Urothelium cell line (cell line): ENCODE measurements at regions not wholly inside any gene's neighbourhood (a gene's known extent, or its start where the extent isn't known, plus 50 kb on each side); places are given as distances from the start of the nearest gene placed in this dataset.
"Not testable (repeated sequence)": the region's sequence is repeated elsewhere in the genome, so short reads cannot be mapped to it uniquely, and the experiment has no call there.

Source experiments
- DNase-seq: peaks from one replicate; pipeline ENCODE4 v3.0.0; 2011; ENCODE audit warnings: low spot score, mixed read lengths
- FAIRE-seq: peaks from 2 replicates; lab custom pipeline; 2011; peaks lifted over from hg19 to GRCh38; lab: Jason Lieb, UNC

DNA sequence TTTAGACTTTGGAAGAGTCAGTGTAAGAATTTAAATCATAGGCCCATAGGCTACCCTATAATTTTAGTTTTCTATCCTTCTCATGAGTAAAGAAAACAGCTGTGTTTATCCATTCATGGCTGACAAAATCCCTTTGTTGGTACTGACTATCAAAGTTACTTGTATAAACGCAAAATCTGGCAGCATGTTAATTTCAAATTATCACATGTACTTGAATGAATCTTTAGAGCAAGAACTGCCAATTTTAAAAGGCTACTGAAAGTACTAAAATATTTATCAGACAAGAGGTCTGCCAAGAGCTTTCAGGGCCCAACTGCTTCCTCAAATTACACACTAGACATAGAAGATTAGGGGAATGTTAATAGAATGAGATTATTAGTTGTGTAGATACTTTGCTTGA lies 66.6 kb downstream of the MYL12B start:
- FAIRE-seq = peak; percentile 81
- DNase-seq = no peak

DNA sequence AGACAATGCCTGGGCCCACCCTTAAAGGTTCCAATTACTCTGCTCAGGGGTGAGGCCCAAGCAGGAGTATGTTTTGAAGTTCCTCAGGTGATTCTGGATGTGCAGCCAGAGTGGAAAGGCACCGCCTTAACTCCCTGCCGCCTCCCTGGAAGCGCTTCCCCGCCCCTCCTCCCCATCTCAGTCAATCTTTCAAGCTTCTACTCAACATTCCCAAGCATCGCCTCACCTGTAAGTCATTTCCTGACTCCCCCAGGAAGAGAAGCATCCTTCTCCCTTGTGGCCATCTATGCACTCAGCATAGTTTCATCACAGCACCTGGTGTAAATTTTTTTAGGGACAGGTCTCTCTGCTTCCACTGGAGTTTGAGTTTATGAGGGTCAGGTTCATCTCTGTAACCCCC lies 67.5 kb downstream of the MYL12B start:
- no peak for DNase-seq
- FAIRE-seq = no peak

DNA sequence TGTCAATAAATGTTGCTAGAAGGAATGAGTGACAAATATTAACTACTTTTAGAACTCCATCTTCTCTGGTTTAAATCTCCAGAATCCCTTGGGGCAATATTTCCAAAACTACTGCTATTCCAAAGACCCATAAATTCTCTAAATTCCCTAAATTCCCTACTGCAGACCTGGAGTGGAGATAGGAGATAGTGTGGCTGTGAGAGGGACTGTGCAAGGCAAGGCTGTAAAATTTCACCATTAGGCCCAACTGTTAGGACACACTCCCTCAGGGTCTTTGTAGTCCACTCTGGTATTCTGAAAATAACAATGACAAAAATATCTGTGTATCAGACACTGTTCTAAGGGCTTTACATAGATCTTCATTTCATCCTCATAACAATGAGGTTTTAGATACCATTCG lies 67.9 kb downstream of the MYL12B start:
- no peak for DNase-seq
- FAIRE-seq = no peak

DNA sequence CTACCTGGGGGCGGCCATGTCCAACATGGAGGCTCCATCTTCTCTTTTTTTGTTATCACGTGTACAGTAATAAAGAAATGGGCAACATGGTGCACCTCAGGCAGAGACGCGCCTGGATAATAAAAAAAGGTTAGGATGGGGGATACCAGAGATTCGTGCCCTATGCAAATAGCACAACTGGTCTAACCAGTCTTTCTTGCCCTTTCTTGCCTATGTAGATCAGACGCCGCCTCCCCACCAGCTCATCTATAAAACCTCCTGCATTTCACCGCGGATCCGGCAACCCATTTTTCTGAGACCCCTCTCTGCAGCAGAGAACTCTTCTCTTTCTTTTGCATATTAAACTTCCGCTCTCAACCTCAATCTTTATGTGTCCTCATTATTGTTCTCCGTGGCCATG lies 68.7 kb downstream of the MYL12B start:
- DNase-seq (no peak), FAIRE-seq (no peak)

DNA sequence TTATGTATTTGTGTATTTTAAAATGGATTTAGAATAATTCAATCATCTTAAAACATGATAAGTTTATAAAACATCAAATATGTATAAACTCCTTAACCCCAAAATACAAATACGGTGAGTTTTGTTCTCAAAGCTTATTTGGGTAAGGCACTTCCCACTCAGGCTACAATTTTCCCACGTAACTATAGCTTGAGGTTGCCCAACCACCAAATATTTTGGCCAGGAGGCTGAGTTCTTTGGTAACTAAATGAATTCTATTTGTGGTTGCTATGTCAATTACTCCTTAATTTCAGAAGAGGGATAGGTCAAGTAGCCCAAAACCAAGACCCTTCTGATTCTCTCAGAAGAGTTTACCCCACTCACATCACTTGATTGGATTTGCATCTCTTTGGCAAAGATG lies 70.4 kb downstream of the MYL12B start:
- FAIRE-seq (no peak), DNase-seq (no peak)

DNA sequence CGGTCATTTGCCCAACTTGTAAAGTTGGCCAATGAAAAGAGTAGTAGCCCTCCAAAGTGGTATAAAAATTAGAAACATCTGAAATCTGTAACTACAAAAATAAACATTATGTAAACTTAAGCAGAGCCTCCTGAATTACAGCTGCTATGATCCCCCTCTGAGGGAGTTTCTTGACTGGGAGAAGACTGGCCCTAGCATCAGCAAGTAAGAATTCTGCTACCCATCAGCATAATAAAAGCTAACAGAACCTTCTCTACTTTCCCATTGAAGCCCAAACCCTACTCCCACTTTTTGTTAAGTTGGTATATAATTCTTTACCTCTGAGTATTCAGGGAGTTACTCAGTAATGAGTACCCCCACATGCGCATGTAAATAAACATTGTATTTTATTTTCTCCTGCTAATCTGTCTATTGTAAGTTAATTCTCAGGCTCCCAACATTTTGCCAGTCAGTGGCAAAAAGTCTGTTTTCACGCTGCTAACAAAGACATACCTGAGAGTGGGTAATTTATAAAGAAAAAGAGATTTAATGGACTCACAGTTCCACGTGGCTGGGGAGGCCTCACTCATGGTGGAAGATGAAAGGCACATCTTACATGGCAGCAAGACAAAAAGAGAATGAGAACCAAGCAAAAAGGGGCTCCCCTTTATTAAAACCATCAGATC lies 71.3 kb downstream of the MYL12B start:
- DNase-seq = no peak
- FAIRE-seq = peak; percentile 80

DNA sequence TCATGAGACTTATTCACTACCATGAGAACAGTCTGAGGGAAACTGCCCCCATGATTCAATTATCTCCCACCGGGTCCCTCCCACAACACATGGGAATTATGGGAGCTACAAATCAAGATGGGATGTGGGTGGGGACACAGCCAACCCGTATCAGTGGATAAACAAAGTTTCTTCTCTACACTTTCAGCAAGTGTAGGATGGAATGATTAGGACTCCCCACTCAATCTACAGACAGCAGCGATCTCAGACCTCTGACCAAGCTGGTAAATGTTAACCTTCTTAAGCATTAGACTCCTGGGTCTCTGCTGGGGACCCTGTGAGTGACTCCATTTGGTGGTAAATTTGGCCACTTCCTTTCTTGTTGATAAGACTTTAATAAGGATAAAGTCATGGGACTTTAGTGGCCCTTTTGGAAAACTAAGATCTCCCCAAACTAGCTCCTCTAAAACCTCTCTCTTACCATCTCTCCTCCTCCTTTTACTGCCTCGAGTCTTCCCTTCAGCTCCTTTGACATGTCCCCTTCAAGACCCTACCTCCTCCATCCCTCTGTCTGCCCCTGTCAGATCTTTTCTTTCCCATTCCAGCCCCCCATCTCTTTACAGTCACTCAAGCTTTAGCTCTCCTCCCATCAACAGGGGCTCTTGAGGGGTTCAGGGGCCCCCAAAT lies 71.9 kb downstream of the MYL12B start:
- DNase-seq = no peak
- FAIRE-seq = peak; percentile 30

DNA sequence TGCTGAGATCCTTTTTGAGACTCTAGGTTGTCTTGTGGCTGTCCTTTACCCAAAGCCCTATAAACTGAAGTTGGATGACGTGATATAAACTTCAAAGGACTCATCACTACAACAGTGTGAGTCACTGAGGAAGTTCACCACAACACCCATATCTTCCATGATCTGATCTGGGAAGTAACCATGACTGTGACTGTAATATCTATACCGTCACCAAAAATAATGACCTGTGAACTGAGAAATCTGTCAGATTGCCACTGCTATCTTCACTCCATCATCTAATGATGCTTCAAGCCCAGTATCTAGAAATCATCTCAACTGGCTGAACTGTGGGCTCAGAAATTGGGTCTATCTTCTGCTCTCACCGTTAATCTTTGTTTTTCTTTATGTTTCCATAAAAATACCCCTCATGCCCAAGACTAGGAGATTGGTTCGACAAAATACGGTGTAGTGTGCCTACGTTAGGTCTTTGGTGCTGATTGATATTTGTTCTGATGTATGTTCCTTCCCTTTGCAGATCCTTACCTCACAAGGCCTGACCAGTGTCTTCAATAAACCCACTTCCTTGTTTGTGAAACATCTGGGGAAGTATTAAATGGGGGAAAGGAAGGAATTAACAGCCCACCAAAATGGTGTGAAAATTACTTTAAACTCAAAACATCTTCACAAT lies 78.2 kb downstream of the MYL12B start:
- DNase-seq (peak; percentile 67), FAIRE-seq (peak; percentile 81)

DNA sequence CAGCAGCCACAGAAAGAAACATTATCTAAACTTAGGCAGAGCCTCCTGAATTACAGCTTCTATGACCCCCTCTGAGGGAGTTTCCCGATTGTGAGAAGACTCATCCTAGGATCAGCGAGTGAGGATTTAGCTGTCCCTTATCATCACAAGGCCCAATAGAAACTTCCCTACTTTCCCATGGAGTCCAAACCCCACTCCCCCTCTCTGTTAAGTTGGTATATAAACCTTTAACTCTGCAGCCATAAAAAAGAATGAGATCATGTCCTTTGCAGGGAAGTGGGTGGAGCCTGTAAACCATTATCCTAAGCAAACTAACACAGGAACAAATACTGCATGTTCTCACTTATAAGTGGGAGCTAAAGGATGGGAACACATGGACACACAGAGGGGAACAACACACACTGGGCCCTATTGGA lies 78.8 kb downstream of the MYL12B start:
- FAIRE-seq (peak; percentile 87), DNase-seq (peak; percentile 40)

DNA sequence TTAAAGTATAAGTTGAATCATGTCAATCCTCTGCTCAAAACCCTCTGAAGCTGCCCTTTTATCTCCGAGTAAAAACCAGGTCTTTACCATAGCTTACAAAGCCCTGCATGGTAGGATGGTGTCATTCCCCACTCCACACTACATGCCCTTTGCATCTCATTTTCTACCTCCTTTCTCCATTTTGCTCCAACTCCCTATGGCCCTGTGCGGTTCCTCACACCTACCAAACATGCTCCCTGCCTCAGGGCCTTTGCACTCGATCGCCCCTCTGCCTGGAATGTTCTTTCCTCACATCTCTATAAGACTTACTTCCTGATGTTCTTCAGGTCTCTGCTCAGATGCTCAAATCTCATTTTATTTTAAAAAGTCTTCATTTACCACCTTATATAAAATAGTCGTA lies 80.7 kb downstream of the MYL12B start:
- FAIRE-seq (peak; percentile 91), DNase-seq (no peak)

DNA sequence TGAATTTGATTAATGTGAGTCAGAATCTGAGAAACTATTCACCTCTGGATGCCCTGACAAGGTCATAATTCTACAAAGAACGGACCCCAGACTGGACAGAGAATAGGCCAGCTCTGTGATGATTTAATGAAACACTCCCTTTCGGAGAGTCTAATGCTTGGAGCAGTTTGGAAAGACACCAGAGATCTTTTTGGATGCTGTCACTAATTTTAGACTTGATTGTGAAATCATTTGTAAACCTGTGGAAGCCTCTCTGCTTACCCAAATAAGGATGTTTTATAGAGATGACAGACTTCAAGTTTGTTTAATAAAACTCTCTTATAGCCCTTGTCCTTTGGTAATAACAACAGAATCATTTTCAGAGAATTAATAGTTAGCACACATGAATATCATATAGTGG lies 83.5 kb downstream of the MYL12B start:
- DNase-seq = no peak

DNA sequence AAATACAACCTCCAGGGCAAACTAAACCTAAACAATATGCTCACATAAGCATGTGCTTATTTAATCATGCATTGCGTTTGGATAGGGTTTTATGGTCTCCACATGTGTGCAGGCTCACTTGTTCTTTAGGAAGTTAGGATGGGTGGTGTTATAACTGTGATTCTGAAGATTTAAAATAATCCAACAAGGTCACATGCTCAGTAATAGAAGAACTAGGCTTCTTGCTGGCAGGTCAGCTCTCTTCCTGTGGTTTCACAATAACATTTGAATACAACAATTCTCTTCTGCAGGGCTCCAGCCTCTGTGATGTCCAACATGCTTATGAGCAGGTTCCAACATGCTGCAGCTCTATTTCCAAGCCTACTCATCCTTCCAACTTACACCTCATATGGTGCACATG lies 84.0 kb downstream of the MYL12B start:
- FAIRE-seq = no peak
- no peak for DNase-seq

More for the DNA sequence above, 83.5 kb downstream of the MYL12B start:
- no peak for FAIRE-seq

DNA sequence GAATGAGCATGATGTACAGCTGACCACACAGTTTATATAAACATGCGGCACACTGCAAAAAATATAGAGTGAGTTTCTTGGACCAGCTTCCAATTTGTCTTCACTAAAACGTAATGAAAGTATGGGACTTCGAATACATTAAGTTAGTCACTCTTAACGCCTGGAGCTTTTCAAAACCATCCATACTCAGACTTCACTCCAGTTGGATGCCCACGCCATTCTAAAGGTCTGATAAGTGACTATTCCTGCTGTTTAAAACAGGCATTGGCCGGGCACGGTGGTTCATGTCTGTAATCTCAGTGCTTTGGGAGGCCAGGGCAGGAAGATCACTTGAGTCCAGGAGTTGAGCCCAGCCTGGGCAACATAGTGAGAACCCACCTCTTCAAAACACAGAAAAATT lies 84.6 kb downstream of the MYL12B start:
- FAIRE-seq (no peak), DNase-seq (no peak)

DNA sequence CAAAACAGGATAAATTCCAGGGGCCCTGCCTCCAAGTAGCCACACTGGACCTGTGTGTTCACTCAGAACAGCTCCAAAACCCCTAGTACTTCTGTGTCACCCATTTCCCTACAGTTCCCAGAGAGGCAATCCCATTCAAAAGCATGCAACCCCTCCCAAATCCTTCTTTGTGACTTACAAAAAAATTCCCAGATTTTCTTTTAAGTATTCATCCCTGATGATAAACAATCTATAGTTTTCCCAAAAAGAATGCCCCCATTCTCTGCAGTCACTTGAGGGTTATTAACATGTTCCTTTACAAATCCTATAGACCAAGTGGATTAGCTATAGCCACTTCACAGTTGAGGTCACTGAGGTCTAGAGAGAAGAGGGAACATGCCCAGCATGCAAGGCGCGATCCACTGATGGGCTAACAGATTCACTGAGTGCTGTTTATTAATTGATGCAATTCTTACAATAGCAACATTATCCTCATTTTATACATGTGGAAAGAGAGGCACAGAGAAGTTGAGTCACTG lies 85.4 kb downstream of the MYL12B start:
- FAIRE-seq = peak; percentile 85

DNA sequence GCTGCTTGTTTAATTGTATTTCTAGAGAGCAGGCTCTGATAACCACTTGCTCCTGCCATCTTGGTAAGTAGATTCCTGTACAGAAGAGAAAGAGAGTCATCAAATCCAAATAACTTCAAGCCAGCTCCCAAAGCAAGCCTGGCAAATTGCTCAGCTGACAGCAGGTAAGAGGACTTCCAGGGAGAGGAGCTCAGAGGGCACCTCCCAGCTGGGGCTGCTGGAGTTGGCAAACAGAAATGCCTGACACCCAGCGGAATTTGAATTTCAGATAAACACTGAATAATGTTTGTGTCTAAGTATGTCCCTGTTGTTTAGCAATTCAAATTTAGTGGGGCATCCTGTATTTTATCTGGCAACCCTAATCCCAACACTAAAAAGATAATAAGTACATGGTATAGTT lies 86.2 kb downstream of the MYL12B start:
- FAIRE-seq (no peak), DNase-seq (no peak)

More for the DNA sequence above, 85.4 kb downstream of the MYL12B start:
- no peak for DNase-seq

DNA sequence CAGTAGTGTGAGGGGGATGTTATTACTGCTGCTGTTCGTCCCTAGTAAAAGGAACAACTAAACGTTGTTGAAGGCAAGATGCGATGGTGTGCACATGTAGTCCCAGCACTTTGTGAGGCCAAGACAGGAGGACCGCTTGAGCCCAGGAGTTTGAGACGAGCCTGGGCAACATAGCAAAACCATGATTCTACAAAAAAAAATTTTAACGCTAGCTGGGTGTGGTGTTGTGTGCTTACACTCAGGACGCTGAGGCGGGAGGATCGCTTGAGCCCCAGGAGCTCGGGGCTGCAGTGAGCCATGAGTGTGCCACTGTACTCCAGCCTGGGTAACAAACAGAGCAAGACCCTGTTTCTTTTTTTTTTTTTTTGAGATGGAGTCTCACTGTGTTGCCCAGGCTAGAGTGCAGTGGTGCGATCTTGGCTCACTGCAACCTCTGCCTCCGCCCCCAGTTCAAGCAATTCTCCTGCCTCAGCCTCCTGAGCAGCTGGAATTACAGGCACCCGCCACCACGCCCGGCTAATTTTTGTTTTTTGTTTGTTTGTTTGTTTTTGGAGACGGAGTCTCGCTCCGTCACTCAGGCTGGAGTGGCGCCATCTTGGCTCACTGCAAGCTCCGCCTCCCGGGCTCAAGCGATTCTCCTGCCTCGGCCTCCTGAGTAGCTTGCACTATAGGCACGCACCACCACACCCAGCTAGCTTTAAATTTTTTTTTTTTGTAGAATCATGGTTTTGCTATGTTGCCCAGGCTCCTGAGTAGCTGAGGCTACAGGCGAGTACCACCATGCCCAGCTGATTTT lies 87.3 kb downstream of the MYL12B start:
- peak; percentile 78 for FAIRE-seq
- not testable (repeated sequence) for DNase-seq

DNA sequence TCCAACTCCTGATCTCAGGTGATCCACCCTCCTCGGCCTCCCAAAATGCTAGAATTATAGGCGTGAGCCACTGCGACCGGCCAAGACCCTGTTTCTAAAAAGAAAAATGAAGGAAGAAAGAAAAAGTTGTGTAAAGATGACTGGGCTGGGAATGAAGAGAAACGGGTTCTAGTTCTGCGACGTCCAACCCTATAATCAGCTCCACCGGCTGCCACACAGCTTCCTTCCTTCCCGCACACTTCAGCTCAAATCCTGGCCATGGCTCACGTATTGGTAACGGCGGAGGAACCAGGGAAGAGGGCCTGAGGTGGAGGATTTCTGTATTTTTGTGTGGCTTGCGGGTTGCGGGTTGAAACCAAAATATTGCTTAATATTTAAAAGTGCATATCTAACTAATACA lies 88.1 kb downstream of the MYL12B start:
- DNase-seq (no peak), FAIRE-seq (no peak)

DNA sequence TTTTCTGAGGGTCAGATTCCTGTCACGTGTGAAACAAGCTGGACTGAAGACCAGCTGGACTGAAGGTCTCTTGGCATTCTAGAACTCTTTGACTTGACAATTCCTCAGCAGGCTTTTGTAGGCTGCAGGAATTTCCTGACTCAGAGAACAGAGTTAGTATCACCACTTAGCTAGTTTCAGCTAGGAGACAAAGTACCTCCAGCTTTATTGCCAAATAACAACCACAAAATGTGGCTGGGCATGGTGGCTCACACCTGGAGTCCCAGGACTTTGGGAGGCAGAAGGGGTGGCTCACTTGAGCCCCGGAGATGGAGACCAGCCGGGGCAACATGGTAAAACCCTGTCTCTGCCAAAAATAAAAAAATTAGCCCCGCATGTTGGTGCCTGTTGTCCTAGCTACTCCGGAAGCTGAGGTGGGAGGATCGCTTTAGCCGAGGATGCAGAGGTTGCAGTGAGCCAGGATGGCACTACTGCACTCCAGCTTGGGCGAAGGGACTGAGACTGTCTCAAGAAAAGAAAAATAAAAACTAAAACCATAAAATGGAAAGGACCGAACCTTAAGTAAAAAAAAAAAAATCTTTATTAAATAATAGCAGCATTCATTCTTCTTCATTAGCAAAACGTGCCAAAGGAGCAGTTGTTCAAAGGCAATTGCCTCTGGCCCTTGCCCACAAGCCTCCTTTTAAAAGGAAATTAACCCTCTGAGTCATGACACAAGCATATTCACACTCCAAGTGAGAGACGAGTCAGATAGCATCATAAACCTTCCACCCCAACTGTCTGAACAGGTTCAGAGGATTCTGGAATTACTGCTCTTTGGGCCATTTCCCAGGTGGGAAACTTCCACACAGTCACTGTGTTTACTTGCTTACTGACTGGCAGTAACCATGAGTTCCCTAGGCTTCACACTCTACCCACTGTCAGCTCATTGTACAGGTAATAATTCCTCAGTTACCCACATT lies 88.9 kb downstream of the MYL12B start:
- DNase-seq (peak; percentile 77), FAIRE-seq (peak; percentile 94)

DNA sequence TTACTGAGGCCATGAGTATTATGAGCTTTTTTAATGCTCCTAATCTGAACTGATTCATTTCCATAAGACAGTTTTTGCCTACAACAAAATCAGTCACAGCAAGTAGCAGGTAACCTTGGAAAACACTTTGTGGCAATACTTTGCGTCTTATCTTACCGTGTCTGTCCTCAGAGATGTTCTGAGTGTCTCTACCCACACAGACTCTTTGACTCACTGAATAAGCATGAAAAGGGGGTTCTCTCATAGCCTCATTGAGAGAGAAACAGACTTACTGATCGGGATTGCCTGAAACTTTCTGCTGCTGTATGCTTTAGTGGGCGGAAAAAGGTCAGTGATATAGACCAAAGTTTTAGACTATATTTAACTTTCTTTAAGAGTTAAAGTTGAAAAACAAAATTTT lies 92.6 kb downstream of the MYL12B start:
- FAIRE-seq (peak; percentile 93), DNase-seq (no peak)

DNA sequence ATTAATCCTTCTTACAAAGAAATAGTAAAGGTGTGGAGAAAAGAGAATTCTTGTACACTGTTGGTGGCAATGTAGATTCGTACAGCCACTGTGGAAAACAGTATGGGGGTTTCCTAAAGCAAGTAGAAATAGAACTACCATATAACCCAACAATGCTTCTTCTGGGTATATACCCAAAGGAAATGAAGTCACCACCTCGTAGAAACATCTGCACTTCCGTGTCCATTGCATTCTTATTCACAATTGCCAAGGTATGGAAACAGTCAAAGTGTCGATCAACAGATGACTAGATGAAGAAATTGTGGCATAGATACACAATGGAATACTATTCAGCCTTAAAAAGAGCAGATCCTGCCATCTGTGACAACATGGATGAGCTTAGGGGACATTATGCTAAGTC lies 93.4 kb upstream of the TGIF1 start:
- DNase-seq (no peak), FAIRE-seq (peak; percentile 81)
